Transverse colon (tissue), 3 donors: ENCODE measurements at regions not wholly inside any gene's neighbourhood (a gene's known extent, or its start where the extent isn't known, plus 50 kb on each side); places are given as distances from the start of the nearest gene placed in this dataset.

Source experiments
- EP300 ChIP-seq: sonication (generic); formaldehyde crosslinking; IDR thresholded peaks from one replicate; pipeline ENCODE4 v1.6.1; 2017; ENCODE audit warnings: antibody characterized with exemption, low read depth
- POLR2AphosphoS5 ChIP-seq, 3 donors: sonication (generic); formaldehyde crosslinking; IDR thresholded peaks; one replicate each; pipeline ENCODE4 v1.6.1; 2016; ENCODE audit warnings: antibody characterized with exemption in 3 of 3

DNA sequence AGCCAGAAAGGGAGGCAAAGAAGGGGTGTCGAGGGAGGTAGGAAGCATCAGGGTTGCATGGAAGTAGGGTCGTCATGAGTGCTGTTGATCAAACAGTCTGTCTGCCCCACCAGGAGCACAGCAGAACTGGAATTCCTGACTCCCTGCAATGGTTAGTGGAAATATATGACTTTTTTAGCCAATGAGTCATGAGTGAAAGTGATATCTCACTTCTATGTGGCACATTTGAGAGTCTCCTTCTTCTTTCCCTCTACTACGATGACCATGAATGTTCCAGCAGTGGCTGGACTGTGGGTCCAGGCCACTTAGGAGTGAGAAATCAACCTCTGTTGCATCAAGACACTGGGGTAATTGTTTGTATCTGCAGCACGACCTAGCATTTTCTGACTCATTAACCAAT, 199.5 kb downstream of the TTC32 start:
- no peak for TF ChIP-seq POLR2AphosphoS5 (IDR thresholded peaks at IDR 0.05)
- no peak for TF ChIP-seq EP300
